Neural cell (in vitro differentiated cells): ENCODE measurements at regions not wholly inside any gene's neighbourhood (a gene's known extent, or its start where the extent isn't known, plus 50 kb on each side); places are given as distances from the start of the nearest gene placed in this dataset.

ENCODE experiments used
- CTCF ChIP-seq: fragments of 450-650 bp; IDR thresholded peaks from 2 replicates; pipeline ENCODE4 v1.5.1; 2014; ENCODE audit warnings: antibody characterized with exemption, mild to moderate bottlenecking, moderate library complexity; ENCODE audit not compliant: poor library complexity, severe bottlenecking
- EZH2 ChIP-seq: fragments of 200-600, 300-800 bp; shearing (Covaris generic), sonication (generic); IDR thresholded peaks from 2 replicates; pipeline ENCODE4 v1.6.1; 2014; ENCODE audit warnings: antibody characterized with exemption, low read length, borderline replicate concordance, mild to moderate bottlenecking; ENCODE audit not compliant: insufficient read depth, poor library complexity, severe bottlenecking
- MXI1 ChIP-seq: fragments of 450-650 bp; conservative IDR thresholded peaks from 2 replicates; pipeline ENCODE4 v1.6.1; 2014; ENCODE audit warnings: antibody characterized with exemption, mild to moderate bottlenecking; ENCODE audit not compliant: poor library complexity, severe bottlenecking
- REST ChIP-seq: IDR thresholded peaks from 2 replicates; pipeline ENCODE4 v1.6.1; 2012; ENCODE audit warnings: borderline replicate concordance
- SMC3 ChIP-seq: fragments of 450-650 bp; conservative IDR thresholded peaks from 2 replicates; pipeline ENCODE4 v1.6.1; 2014; ENCODE audit warnings: antibody characterized with exemption, mild to moderate bottlenecking, moderate library complexity; ENCODE audit not compliant: poor library complexity
- TAF1 ChIP-seq: IDR thresholded peaks from 2 replicates; pipeline ENCODE4 v1.6.1; 2012; ENCODE audit warnings: low read depth

GRCh38 chr2:77866661-77867060 is 344.5 kb upstream of the LRRTM4 start:
- TF ChIP-seq CTCF (no peak), TAF1 (no peak), REST (no peak), EZH2 (no peak), SMC3 (no peak), MXI1 (no peak)
